Lung (tissue), 11 donors: ENCODE measurements at regions not wholly inside any gene's neighbourhood (a gene's known extent, or its start where the extent isn't known, plus 50 kb on each side); places are given as distances from the start of the nearest gene placed in this dataset.
A peak's percentile ranks its signal among the peaks of the same experiment; 100 is the strongest.

ENCODE experiments used
- ATAC-seq: fragments of 200-7000 bp; cut with Tn5 transposase; one replicate; pipeline ENCODE4 v1.9.1; 2020; ENCODE audit warnings: moderate number of reproducible peaks; ENCODE audit not compliant: insufficient read depth, low FRiP score
- DNase-seq, 3 donors: peaks; one replicate each; pipeline ENCODE4 v3.0.0-alpha.2; 2013 to 2017
- H3K27ac ChIP-seq, 2 donors: one replicate each; pipeline ENCODE4 v1.5.1; 2013; ENCODE audit warnings: mild to moderate bottlenecking in 2 of 2, moderate library complexity in 2 of 2, control low read depth in 1 of 2, inconsistent platforms in 1 of 2, low read depth in 1 of 2, low read length in 1 of 2
- H3K27me3 ChIP-seq, 3 donors: one replicate each; pipeline ENCODE4 v1.5.1; 2013; ENCODE audit warnings: low read length in 2 of 3; ENCODE audit not compliant: control insufficient read depth in 3 of 3, insufficient read depth in 3 of 3
- H3K36me3 ChIP-seq, 4 donors: one replicate each; pipeline ENCODE4 v1.5.1; 2013; ENCODE audit warnings: low read length in 4 of 4, mild to moderate bottlenecking in 1 of 4, moderate library complexity in 1 of 4; ENCODE audit not compliant: control insufficient read depth in 4 of 4, insufficient read depth in 4 of 4
- H3K4me1 ChIP-seq, 5 donors: one replicate each; pipeline ENCODE4 v1.5.1; 2013; ENCODE audit warnings: low read length in 5 of 5, mild to moderate bottlenecking in 2 of 5, moderate library complexity in 1 of 5; ENCODE audit not compliant: control insufficient read depth in 5 of 5, insufficient read depth in 5 of 5
- H3K4me3 ChIP-seq: one replicate; pipeline ENCODE4 v1.5.1; 2013; ENCODE audit warnings: mild to moderate bottlenecking, control low read depth, moderate library complexity
- H3K9ac ChIP-seq, 2 donors: one replicate each; pipeline ENCODE4 v1.5.1; 2013; ENCODE audit warnings: low read length in 2 of 2, control low read depth in 1 of 2; ENCODE audit not compliant: insufficient read depth in 1 of 2
- H3K9me3 ChIP-seq, 4 donors: one replicate each; pipeline ENCODE4 v1.5.1; 2013; ENCODE audit warnings: low read length in 3 of 4, mild to moderate bottlenecking in 1 of 4, moderate library complexity in 1 of 4; ENCODE audit not compliant: control insufficient read depth in 4 of 4, insufficient read depth in 3 of 4
- CTCF ChIP-seq: IDR thresholded peaks from 2 replicates; pipeline ENCODE4 v1.5.1; 2012; ENCODE audit warnings: mild to moderate bottlenecking; ENCODE audit errors: control extremely low read depth, extremely low read depth
- WGBS, 2 donors: extraction: QIAGEN DNeasy Blood & Tissue Kit; methylation state at CpG; one replicate each; pipeline ENCODE4 v1.1.7; 2013; 5-methylcytosine and 5-hydroxymethylcytosine counted together
- donor health status: control.
- donor health status: control.
- donor health status: Bipolar disorder and iron deficiency.
- donor health status: healthy.
- donor health status: DM: yes; HTN: yes; CAD: no.

DNA sequence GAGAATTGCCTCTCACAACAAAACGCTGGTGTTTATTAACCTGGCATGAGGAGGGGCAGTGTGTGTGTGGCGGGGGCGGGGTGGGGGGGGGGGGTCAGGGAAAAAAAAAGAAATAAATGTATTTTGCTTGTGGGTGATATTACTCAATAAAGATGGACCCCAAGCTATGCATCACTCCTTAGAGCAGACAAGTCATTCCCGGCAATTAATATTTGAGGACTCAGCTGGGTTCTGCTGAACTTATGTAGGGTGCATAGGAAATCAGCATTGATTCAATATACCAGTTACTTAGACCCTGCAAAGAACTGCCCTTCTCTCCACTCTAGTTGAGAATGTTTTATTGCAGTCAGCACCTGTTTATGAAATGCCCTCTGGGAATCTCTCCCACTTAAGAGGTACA is 206.2 kb upstream of the MAF start:
- no peaks in the 10 kb centered on the region for H3K36me3 ChIP-seq
- ATAC-seq (no peak), DNase-seq (no peak)
- H3K27ac ChIP-seq: no peak overlapping the region
- WGBS, 2 donors: 84 to 92% methylated on average over 4 of the region's 4 CpGs
- peaks cover 0 to 4% (median 3%) of the 10 kb centered on the region in 4 donors for H3K9me3 ChIP-seq
- TF ChIP-seq CTCF: no peak
- H3K4me3 ChIP-seq: no peak overlapping the region
- H3K4me1 ChIP-seq: peaks cover 0 to 21% (median 0%) of the 10 kb centered on the region in 5 donors
- no peak overlapping the region for H3K9ac ChIP-seq
- no peaks in the 10 kb centered on the region for H3K27me3 ChIP-seq

- DNase-seq: peak in 2 of 3 donors; percentile 32 to 42
- 55 to 74% methylated on average over 2 of the region's 2 CpGs for WGBS, 2 donors
- no peak for ATAC-seq
- Histone ChIP-seq H3K27me3 (no peaks in the 10 kb centered on the region), H3K27ac (no peak overlapping the region), H3K9ac (no peak overlapping the region), H3K4me3 (no peak overlapping the region), H3K36me3 (no peaks in the 10 kb centered on the region), H3K9me3 (peaks cover 0 to 4% (median 3%) of the 10 kb centered on the region in 4 donors), H3K4me1 (peaks cover 0 to 12% (median 0%) of the 10 kb centered on the region in 5 donors)
- TF ChIP-seq CTCF: no peak
These were observed 205.1 kb upstream of the MAF start for GRCh38 chr16:79805621-79806020.

DNA sequence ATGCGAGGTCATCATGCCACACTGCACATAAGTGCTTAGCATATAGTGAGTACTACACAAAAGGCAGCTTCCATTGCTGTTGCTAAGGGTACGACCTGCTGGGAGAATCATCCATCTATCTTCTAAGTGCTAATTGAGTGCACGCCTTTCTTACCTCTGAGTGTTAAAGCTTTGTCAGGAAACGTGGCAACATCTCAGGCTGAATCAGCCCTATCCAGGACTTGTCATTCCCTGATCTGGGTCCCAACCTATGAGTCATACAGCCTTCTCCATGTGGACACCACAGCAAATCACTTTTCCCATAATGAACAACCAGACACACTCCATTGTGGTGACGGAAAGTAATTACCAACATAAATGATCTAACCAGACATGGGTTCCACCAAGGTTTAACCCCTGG is 201.1 kb upstream of the MAF start:
- 81 to 89% methylated on average over 5 of the region's 5 CpGs for WGBS, 2 donors
- H3K36me3 ChIP-seq: no peaks in the 10 kb centered on the region
- H3K4me3 ChIP-seq: no peak overlapping the region
- H3K27ac ChIP-seq: no peak overlapping the region
- no peaks in the 10 kb centered on the region for H3K27me3 ChIP-seq
- H3K4me1 ChIP-seq: peaks cover 0 to 12% (median 0%) of the 10 kb centered on the region in 5 donors
- no peaks in the 10 kb centered on the region for H3K9me3 ChIP-seq
- no peak for DNase-seq
- ATAC-seq: no peak
- TF ChIP-seq CTCF: no peak
- H3K9ac ChIP-seq: no peak overlapping the region

DNA sequence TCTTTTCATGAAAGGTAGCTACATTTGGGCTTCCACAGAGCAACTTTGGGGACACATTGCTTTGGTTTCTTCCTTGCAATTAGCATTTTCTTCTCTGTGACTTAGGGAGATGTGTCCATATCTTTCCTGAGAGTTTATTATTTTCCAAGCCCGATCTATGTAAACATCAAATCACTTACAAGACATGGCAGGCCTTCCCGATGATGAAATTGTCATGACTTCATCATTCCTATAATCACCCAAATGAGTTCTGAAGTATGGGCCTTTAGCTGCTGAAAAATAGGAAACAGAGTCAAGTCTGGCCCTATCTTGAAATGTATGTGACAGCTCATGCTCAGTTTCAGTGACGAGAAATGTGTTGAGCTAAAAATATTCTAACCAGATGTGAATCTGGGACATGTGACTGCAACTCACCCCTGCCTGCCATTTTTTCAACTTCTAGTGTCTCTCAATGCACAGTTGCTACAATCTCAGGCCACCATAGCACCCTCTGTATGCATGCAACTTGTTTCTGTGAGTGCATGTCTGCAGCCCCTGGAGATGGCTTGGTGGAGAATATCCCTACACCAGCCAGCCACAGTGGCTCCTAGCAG is 199.6 kb upstream of the MAF start:
- Histone ChIP-seq H3K27ac (no peak overlapping the region), H3K4me3 (no peak overlapping the region), H3K27me3 (no peaks in the 10 kb centered on the region), H3K9me3 (no peaks in the 10 kb centered on the region), H3K36me3 (no peaks in the 10 kb centered on the region), H3K9ac (no peak overlapping the region), H3K4me1 (peaks cover 0 to 5% (median 0%) of the 10 kb centered on the region in 5 donors)
- TF ChIP-seq CTCF: no peak
- no peak for ATAC-seq
- WGBS, 2 donors: 50 to 63% methylated on average over 3 of the region's 3 CpGs
- no peak for DNase-seq
